Smooth muscle cell of the brain vasculature (primary cell): ENCODE measurements at regions not wholly inside any gene's neighbourhood (a gene's known extent, or its start where the extent isn't known, plus 50 kb on each side); places are given as distances from the start of the nearest gene placed in this dataset.

ENCODE experiments used
- DNase-seq: peaks from one replicate; pipeline ENCODE4 v3.0.0-alpha.2; 2012; ENCODE audit warnings: low read depth, low spot score

- DNase-seq, result no peak
These were observed 593.0 kb downstream of the VRK1 start for GRCh38 chr14:97390096-97390724.

- DNase-seq, result no peak
These were observed 596.1 kb downstream of the VRK1 start for GRCh38 chr14:97393244-97393643.

- no peak for DNase-seq
These were observed 597.9 kb downstream of the VRK1 start for GRCh38 chr14:97395068-97395467.

GRCh38 chr14:97401714-97402113 is 604.5 kb downstream of the VRK1 start:
- no peak for DNase-seq

- no peak for DNase-seq
These were observed 605.1 kb downstream of the VRK1 start for GRCh38 chr14:97402279-97402678.

- DNase-seq, result no peak
These were observed 610.7 kb downstream of the VRK1 start for GRCh38 chr14:97407701-97408407.

GRCh38 chr14:97408503-97408902 is 611.3 kb downstream of the VRK1 start:
- DNase-seq, result no peak

GRCh38 chr14:97408937-97409815 is 612.0 kb downstream of the VRK1 start:
- DNase-seq, result no peak

GRCh38 chr14:97410667-97411620 is 613.8 kb downstream of the VRK1 start:
- DNase-seq, result no peak

GRCh38 chr14:97411938-97412612 is 614.9 kb downstream of the VRK1 start:
- DNase-seq, result no peak

- no peak for DNase-seq
These were observed 615.9 kb downstream of the VRK1 start for GRCh38 chr14:97413022-97413539.

- no peak for DNase-seq
These were observed 617.0 kb downstream of the VRK1 start for GRCh38 chr14:97413966-97414717.

- DNase-seq, result no peak
These were observed 617.5 kb downstream of the VRK1 start for GRCh38 chr14:97414718-97415098.

GRCh38 chr14:97415907-97416306 is 618.7 kb downstream of the VRK1 start:
- no peak for DNase-seq

- no peak for DNase-seq
These were observed 619.4 kb downstream of the VRK1 start for GRCh38 chr14:97416550-97416949.

GRCh38 chr14:97417331-97417730 is 620.1 kb downstream of the VRK1 start:
- DNase-seq, result no peak

GRCh38 chr14:97420211-97420610 is 623.0 kb downstream of the VRK1 start:
- DNase-seq, result no peak

GRCh38 chr14:97426776-97427175 is 629.6 kb downstream of the VRK1 start:
- DNase-seq, result no peak

GRCh38 chr14:97428808-97429440 is 631.7 kb downstream of the VRK1 start:
- no peak for DNase-seq
